GM06990 (cell line): ENCODE measurements at regions not wholly inside any gene's neighbourhood (a gene's known extent, or its start where the extent isn't known, plus 50 kb on each side); places are given as distances from the start of the nearest gene placed in this dataset.

Experiments
- DNase-seq: peaks from one replicate; pipeline ENCODE4 v3.0.0-alpha.2; 2011; ENCODE audit not compliant: insufficient read length; ENCODE audit errors: extremely low read depth
- H3K27me3 ChIP-seq: replicated peaks from 2 replicates; pipeline ENCODE4 v1.6.0; 2011; ENCODE audit warnings: low read length; ENCODE audit not compliant: control insufficient read depth, insufficient read depth
- H3K36me3 ChIP-seq: 2 replicates; pipeline ENCODE4 v1.5.1; 2011; ENCODE audit warnings: low read length; ENCODE audit not compliant: control insufficient read depth, insufficient read depth
- H3K4me3 ChIP-seq: replicated peaks from 2 replicates; pipeline ENCODE4 v1.5.1; 2011; ENCODE audit warnings: low read depth, mild to moderate bottlenecking, control low read depth, low read length
- TF ChIP-seq, protein P1 (sequence below): IDR thresholded peaks from 2 replicates; pipeline ENCODE4 v1.5.1; 2011; ENCODE audit warnings: low read length, control low read depth, mild to moderate bottlenecking, inconsistent platforms; ENCODE audit not compliant: insufficient read depth, poor library complexity, severe bottlenecking

GRCh38 chr5:9834871-9835770 lies 205.0 kb upstream of the TAS2R1 start:
- TF ChIP-seq, protein P1, sequence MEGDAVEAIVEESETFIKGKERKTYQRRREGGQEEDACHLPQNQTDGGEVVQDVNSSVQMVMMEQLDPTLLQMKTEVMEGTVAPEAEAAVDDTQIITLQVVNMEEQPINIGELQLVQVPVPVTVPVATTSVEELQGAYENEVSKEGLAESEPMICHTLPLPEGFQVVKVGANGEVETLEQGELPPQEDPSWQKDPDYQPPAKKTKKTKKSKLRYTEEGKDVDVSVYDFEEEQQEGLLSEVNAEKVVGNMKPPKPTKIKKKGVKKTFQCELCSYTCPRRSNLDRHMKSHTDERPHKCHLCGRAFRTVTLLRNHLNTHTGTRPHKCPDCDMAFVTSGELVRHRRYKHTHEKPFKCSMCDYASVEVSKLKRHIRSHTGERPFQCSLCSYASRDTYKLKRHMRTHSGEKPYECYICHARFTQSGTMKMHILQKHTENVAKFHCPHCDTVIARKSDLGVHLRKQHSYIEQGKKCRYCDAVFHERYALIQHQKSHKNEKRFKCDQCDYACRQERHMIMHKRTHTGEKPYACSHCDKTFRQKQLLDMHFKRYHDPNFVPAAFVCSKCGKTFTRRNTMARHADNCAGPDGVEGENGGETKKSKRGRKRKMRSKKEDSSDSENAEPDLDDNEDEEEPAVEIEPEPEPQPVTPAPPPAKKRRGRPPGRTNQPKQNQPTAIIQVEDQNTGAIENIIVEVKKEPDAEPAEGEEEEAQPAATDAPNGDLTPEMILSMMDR: peak; percentile 5
- DNase-seq: no peak

DNA sequence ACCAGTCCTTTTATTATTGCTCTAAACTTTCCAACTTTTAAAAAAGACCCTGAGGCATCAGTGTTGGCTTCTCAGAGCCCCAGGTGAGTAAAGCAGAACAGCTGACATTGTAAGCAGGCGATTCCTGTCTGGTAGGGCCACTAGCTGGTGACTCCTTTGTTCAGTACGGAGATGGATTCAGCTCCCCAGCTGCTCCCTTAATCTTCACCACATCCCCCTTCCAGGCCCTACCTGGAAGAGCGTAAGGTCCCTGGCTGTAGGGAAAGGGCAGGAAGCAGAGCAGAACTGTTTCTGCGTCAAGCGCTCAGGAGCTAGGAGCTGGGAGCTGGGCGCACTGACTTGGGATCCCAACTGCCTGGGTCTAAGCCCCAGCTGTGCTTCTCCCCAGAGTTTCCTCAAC lies 203.7 kb upstream of the TAS2R1 start:
- Histone ChIP-seq H3K36me3 (no peaks in the 10 kb centered on the region), H3K27me3 (no peaks in the 10 kb centered on the region), H3K4me3 (no peak overlapping the region)
- no peak for DNase-seq
- TF ChIP-seq, protein P1: no peak

More at GRCh38 chr5:9834871-9835770, 205.0 kb upstream of the TAS2R1 start:
- H3K36me3 ChIP-seq: no peaks in the 10 kb centered on the region
- H3K4me3 ChIP-seq: no peak overlapping the region
- H3K27me3 ChIP-seq: no peaks in the 10 kb centered on the region

GRCh38 chr5:9832921-9833320 lies 202.8 kb upstream of the TAS2R1 start:
- TF ChIP-seq, protein P1: no peak
- Histone ChIP-seq H3K27me3 (no peaks in the 10 kb centered on the region), H3K4me3 (no peak overlapping the region), H3K36me3 (no peaks in the 10 kb centered on the region)
- DNase-seq: no peak

DNA sequence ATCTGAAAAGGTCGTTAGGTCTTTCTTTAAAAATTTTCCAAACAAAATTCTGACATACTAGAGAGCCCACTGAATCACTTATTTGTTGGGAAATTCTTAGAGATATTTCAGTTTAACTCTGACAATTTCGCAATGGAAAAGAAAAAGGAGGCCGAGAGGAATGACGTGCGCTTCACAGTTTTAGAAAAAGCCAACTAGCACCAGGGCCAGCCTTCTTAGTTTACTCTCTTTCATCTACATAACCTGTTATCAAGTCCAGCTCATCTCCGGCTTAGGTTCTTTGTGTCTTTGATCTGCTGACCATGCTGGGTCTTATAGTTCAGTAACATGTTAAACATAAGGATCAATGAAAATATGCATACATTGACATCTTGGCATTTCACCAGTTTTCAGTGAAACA lies 201.7 kb upstream of the TAS2R1 start:
- TF ChIP-seq, protein P1: no peak
- no peaks in the 10 kb centered on the region for H3K27me3 ChIP-seq
- no peak for DNase-seq
- H3K36me3 ChIP-seq: no peaks in the 10 kb centered on the region
- no peak overlapping the region for H3K4me3 ChIP-seq

DNA sequence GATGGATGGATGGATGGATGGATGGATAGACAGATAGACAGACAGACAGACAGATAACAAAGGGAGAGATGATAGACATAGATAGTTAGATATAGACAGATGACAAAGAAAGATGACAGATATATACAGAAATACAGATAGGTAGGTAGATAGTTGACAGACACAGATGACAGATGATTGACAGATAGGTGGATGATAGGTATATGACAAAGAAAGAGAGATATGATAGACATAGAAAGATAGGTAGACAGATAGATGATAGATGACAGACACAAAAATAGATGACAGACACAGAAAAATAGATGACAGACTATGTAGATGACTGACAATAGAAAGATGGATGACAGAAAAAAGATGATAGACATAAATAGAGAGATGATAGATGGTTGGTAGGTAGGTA lies 200.0 kb upstream of the TAS2R1 start:
- Histone ChIP-seq H3K36me3 (no peaks in the 10 kb centered on the region), H3K27me3 (no peaks in the 10 kb centered on the region), H3K4me3 (no peak overlapping the region)
- TF ChIP-seq, protein P1: no peak
- DNase-seq: no peak
